HL-60 (cell line): ENCODE measurements at regions not wholly inside any gene's neighbourhood (a gene's known extent, or its start where the extent isn't known, plus 50 kb on each side); places are given as distances from the start of the nearest gene placed in this dataset.

Experiments
- DNase-seq, 2 experiments: peaks; one replicate each; pipeline ENCODE4 v3.0.0-alpha.2; 2010 to 2020; ENCODE audit warnings: low read depth in 1 of 2, low spot score in 1 of 2
- H3K27ac ChIP-seq: fragments of 250-450 bp; sonication (Bioruptor Pico); replicated peaks from 2 replicates; pipeline ENCODE4 v1.5.1; 2020; ENCODE audit warnings: mild to moderate bottlenecking, moderate library complexity
- H3K27me3 ChIP-seq: fragments of 250-450 bp; sonication (Bioruptor Pico); 2 replicates; pipeline ENCODE4 v1.5.1; 2021; ENCODE audit warnings: mild to moderate bottlenecking, moderate library complexity; ENCODE audit not compliant: insufficient read depth, poor library complexity, severe bottlenecking
- H3K4me3 ChIP-seq: replicated peaks from 2 replicates; pipeline ENCODE4 v1.5.1; 2011; ENCODE audit warnings: mild to moderate bottlenecking, control low read depth, low read length; ENCODE audit not compliant: insufficient read depth
- GABPA ChIP-seq: IDR thresholded peaks from 2 replicates; pipeline ENCODE4 v1.6.1; 2012; ENCODE audit warnings: low read depth
- POLR2AphosphoS5 ChIP-seq: IDR thresholded peaks from 2 replicates; pipeline ENCODE4 v1.6.1; 2012; ENCODE audit warnings: low read depth
- SPI1 ChIP-seq: IDR thresholded peaks from 2 replicates; pipeline ENCODE4 v1.6.1; 2012; ENCODE audit warnings: low read depth, mild to moderate bottlenecking, borderline replicate concordance
- TF ChIP-seq, protein P1 (sequence below): IDR thresholded peaks from 2 replicates; pipeline ENCODE4 v1.6.1; 2012; ENCODE audit warnings: low read depth; ENCODE audit not compliant: insufficient replicate concordance
- TF ChIP-seq, protein P2 (sequence below): IDR thresholded peaks from one replicate; pipeline ENCODE4 v1.5.1; 2011; ENCODE audit warnings: low read length, control low read depth, inconsistent platforms; ENCODE audit not compliant: insufficient read depth

DNA sequence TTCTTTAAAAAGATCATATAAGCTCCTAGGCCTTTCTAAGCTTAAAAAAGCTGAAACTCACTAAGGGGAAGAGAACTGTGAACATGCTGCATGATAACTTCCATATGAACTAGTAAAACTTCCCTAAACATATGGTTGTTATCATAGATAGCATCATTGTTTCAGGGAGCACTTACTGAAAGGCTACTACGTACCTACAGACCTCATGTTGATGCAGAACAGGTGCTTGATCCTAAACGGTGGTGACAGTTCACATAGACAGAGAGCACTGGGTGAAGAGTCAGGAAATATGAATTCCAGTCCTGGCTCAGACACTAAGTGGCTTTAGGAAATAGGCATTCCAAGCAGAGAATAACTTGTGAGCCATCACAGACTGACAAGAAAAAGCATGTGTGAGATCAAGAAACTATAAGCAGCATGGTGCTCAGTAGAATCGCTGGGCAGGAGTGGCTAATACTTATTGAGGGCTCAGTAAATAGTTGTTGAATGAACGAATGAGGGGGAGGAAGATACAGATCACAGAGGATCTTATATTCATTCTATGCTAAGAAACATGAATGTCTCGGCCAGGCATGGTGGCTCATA is 78.4 kb upstream of the NUDT4 start:
- TF ChIP-seq POLR2AphosphoS5 (no peak), GABPA (no peak), SPI1 (no peak)
- TF ChIP-seq, protein P1, sequence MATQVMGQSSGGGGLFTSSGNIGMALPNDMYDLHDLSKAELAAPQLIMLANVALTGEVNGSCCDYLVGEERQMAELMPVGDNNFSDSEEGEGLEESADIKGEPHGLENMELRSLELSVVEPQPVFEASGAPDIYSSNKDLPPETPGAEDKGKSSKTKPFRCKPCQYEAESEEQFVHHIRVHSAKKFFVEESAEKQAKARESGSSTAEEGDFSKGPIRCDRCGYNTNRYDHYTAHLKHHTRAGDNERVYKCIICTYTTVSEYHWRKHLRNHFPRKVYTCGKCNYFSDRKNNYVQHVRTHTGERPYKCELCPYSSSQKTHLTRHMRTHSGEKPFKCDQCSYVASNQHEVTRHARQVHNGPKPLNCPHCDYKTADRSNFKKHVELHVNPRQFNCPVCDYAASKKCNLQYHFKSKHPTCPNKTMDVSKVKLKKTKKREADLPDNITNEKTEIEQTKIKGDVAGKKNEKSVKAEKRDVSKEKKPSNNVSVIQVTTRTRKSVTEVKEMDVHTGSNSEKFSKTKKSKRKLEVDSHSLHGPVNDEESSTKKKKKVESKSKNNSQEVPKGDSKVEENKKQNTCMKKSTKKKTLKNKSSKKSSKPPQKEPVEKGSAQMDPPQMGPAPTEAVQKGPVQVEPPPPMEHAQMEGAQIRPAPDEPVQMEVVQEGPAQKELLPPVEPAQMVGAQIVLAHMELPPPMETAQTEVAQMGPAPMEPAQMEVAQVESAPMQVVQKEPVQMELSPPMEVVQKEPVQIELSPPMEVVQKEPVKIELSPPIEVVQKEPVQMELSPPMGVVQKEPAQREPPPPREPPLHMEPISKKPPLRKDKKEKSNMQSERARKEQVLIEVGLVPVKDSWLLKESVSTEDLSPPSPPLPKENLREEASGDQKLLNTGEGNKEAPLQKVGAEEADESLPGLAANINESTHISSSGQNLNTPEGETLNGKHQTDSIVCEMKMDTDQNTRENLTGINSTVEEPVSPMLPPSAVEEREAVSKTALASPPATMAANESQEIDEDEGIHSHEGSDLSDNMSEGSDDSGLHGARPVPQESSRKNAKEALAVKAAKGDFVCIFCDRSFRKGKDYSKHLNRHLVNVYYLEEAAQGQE = no peak
- TF ChIP-seq, protein P2, sequence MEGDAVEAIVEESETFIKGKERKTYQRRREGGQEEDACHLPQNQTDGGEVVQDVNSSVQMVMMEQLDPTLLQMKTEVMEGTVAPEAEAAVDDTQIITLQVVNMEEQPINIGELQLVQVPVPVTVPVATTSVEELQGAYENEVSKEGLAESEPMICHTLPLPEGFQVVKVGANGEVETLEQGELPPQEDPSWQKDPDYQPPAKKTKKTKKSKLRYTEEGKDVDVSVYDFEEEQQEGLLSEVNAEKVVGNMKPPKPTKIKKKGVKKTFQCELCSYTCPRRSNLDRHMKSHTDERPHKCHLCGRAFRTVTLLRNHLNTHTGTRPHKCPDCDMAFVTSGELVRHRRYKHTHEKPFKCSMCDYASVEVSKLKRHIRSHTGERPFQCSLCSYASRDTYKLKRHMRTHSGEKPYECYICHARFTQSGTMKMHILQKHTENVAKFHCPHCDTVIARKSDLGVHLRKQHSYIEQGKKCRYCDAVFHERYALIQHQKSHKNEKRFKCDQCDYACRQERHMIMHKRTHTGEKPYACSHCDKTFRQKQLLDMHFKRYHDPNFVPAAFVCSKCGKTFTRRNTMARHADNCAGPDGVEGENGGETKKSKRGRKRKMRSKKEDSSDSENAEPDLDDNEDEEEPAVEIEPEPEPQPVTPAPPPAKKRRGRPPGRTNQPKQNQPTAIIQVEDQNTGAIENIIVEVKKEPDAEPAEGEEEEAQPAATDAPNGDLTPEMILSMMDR = no peak
- no peak for DNase-seq
- no peak overlapping the region for H3K27ac ChIP-seq
- no peak overlapping the region for H3K4me3 ChIP-seq
- H3K27me3 ChIP-seq = no peaks in the 10 kb centered on the region

DNA sequence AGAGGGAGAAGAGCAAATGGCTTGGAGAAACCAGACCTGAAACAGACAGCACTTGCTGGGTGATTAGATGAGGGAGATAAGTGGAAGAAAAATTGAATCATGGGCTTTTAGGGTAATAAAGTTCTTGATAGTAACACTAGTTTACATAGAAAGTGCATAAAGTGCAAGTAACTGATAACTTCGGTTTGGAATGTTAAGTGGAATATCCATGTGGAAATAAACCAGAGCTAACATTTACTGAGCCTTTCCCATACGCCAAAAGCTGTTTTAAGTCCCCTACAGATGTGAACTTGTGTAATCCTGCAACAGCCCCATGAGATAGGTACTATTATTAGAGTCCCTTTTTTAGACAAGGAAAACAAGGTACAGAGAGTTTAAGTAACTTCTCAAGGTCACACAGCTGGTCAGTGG is 77.1 kb upstream of the NUDT4 start:
- Histone ChIP-seq H3K27me3 (no peaks in the 10 kb centered on the region), H3K27ac (no peak overlapping the region), H3K4me3 (no peak overlapping the region)
- DNase-seq = no peak
- TF ChIP-seq GABPA (no peak), SPI1 (no peak)
- TF ChIP-seq, protein P2 = no peak

DNA sequence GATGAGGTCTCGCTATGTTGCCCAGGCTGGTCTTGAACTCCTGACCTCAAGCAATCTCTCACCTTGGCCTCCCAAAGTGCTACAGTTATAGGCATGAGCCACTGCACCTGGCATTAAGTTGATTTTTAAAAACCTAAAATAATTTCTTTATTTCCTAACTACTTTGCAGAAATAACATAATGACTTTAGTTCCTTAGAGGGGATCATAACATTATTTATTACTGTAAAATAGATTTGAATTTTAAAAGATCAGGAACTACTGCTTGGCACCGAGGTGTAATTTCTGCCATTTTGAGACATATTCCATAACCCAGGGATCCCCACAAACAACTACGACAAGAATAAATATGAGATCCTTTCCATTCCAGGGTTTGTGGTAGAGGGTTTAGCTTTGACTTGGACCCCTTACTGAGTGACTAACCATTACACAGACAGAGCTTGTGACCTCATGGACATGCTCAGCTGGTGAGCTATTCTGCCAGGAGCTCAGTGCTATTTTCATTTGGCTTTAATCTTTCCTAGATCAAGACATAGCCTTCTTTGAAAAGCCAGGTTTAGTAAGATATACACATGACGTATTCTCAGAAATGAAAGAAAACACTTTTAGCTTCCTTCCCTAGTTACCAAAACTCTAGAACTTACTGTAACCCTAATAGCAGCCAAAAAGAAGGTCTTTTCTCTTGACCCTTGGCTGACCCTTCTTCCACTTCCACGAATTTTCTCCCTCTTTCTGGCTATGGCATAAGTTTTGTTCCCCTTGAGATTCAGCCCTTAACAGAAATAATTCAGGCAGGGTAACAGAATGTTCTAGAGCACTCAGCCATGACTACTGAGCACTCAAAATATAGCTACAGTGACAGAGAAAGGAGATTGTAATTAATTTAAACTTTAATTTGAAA is 75.1 kb upstream of the NUDT4 start:
- TF ChIP-seq GABPA = no peak
- no peaks in the 10 kb centered on the region for H3K27me3 ChIP-seq
- no peak overlapping the region for H3K27ac ChIP-seq
- DNase-seq = no peak
- H3K4me3 ChIP-seq = no peak overlapping the region

DNA sequence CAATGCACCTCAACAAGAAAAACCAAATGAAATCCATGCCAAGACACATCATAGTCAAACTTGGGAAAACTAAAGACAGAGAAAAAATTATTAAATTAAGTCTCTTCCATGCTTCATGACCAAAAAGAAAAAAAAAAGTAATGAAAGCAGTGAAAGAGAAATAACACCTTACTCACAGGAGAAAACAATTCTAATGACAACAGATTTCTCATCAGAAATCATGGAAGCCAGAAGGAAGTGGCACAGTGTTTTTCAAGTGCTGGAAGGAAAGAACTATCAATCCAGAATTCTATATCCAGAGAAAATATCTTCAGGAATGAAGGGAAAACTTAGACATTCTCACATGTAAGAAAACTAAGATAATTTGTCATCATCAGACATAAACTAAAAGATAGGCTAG is 71.1 kb upstream of the NUDT4 start:
- DNase-seq = no peak
- H3K27me3 ChIP-seq = no peaks in the 10 kb centered on the region
- TF ChIP-seq, protein P2 = no peak
- TF ChIP-seq GABPA = no peak
- TF ChIP-seq, protein P1 = no peak
- no peak for TF ChIP-seq SPI1
- TF ChIP-seq POLR2AphosphoS5 = no peak
- H3K27ac ChIP-seq = no peak overlapping the region
- H3K4me3 ChIP-seq = no peak overlapping the region
